H1 (cell line): ENCODE measurements at regions not wholly inside any gene's neighbourhood (a gene's known extent, or its start where the extent isn't known, plus 50 kb on each side); places are given as distances from the start of the nearest gene placed in this dataset.

Experiments
- CTCF ChIA-PET: fragments of 300-600 bp; sonication (Branson Sonifier 250); formaldehyde crosslinking; loops from one replicate; lab custom pipeline; 2021; ENCODE audit not compliant: partially characterized antibody; lab: Charles Lee
- POLR2A ChIA-PET: fragments of 300-600 bp; sonication (Branson Sonifier 250); formaldehyde crosslinking; loops from one replicate; lab custom pipeline; 2021; ENCODE audit warnings: inconsistent platforms; ENCODE audit not compliant: partially characterized antibody; lab: Charles Lee
- DNase-seq, 2 experiments: peaks; one replicate each; pipeline versions ENCODE4 v3.0.0 to v3.0.0-alpha.2; 2010 to 2022; ENCODE audit warnings: low spot score in 2 of 2, low read depth in 1 of 2, mixed read lengths in 1 of 2
- FAIRE-seq: peaks from 2 replicates; lab custom pipeline; 2011; peaks lifted over from hg19 to GRCh38; lab: Jason Lieb, UNC
- H2AFZ ChIP-seq: 2 replicates; pipeline ENCODE4 v1.8.1; 2012; ENCODE audit warnings: low read length, inconsistent platforms
- H2AK5ac ChIP-seq: 2 replicates; pipeline ENCODE4 v1.6.1; 2013; ENCODE audit warnings: low read depth, low read length
- H2BK120ac ChIP-seq: replicated peaks from 2 replicates; pipeline ENCODE3; 2013; ENCODE audit warnings: low read depth, low read length, inconsistent platforms
- H2BK12ac ChIP-seq: 2 replicates; pipeline ENCODE4 v1.6.1; 2013; ENCODE audit warnings: low read depth, low read length
- H2BK15ac ChIP-seq: 2 replicates; pipeline ENCODE4 v1.6.1; 2013; ENCODE audit warnings: low read length
- H2BK20ac ChIP-seq: 2 replicates; pipeline ENCODE4 v1.6.1; 2013; ENCODE audit warnings: low read length
- H2BK5ac ChIP-seq: 2 replicates; pipeline ENCODE4 v1.6.1; 2013; ENCODE audit warnings: low read depth, low read length
- H3K14ac ChIP-seq: 2 replicates; pipeline ENCODE4 v1.6.1; 2013; ENCODE audit warnings: inconsistent platforms; ENCODE audit not compliant: insufficient read length
- H3K18ac ChIP-seq: 2 replicates; pipeline ENCODE4 v1.6.1; 2013; ENCODE audit warnings: low read length; ENCODE audit errors: extremely low read depth
- H3K23ac ChIP-seq: 2 replicates; pipeline ENCODE4 v1.6.1; 2013; ENCODE audit warnings: inconsistent platforms; ENCODE audit not compliant: insufficient read length
- H3K23me2 ChIP-seq: 2 replicates; pipeline ENCODE4 v1.6.1; 2013; ENCODE audit warnings: low read depth, low read length
- H3K27ac ChIP-seq: 2 replicates; pipeline ENCODE4 v1.6.1; 2011; ENCODE audit warnings: low read depth, low read length, inconsistent platforms
- H3K27me3 ChIP-seq, 4 experiments: replicated peaks in 1 of 4; 1 replicate in 1 of 4; 2 replicates in 3 of 4; pipeline versions ENCODE4 v1.6.1 to v1.8.1; 2011 to 2013; ENCODE audit warnings: low read length in 3 of 4, mild to moderate bottlenecking in 3 of 4, inconsistent platforms in 2 of 4, mixed read lengths in 2 of 4, moderate library complexity in 1 of 4; ENCODE audit not compliant: control insufficient read depth in 3 of 4, insufficient read depth in 3 of 4; ENCODE audit errors: extremely low read depth in 1 of 4
- H3K36me3 ChIP-seq, 4 experiments: 2 replicates each; pipeline versions ENCODE4 v1.6.1 to v1.8.1; 2011 to 2013; ENCODE audit warnings: mild to moderate bottlenecking in 4 of 4, low read length in 3 of 4, moderate library complexity in 2 of 4, control low read depth in 1 of 4, inconsistent platforms in 1 of 4; ENCODE audit not compliant: insufficient read depth in 4 of 4, control insufficient read depth in 2 of 4
- H3K4ac ChIP-seq: replicated peaks from 2 replicates; pipeline ENCODE3; 2013; ENCODE audit warnings: low read length, low read depth, mixed read lengths, inconsistent platforms; ENCODE audit not compliant: insufficient read length
- H3K4me1 ChIP-seq, 4 experiments: replicated peaks in 1 of 4; 1 replicate in 1 of 4; 2 replicates in 3 of 4; pipeline versions ENCODE4 v1.6.1 to v1.8.1; 2011 to 2013; ENCODE audit warnings: low read length in 3 of 4, inconsistent platforms in 2 of 4, mixed read lengths in 1 of 4; ENCODE audit not compliant: insufficient read depth in 4 of 4, control insufficient read depth in 3 of 4
- H3K4me2 ChIP-seq, 2 experiments: 2 replicates each; pipeline versions ENCODE4 v1.6.1 to v1.8.1; 2011 to 2013; ENCODE audit warnings: low read depth in 2 of 2, low read length in 2 of 2, control low read depth in 1 of 2, inconsistent platforms in 1 of 2, mild to moderate bottlenecking in 1 of 2; ENCODE audit not compliant: insufficient read depth in 1 of 2
- H3K4me3 ChIP-seq, 4 experiments: fragments of 200-600, 300-600 bp in 1 of 4; sonication (generic), shearing (Covaris generic), sonication (Bioruptor Twin) in 1 of 4; 2 replicates each; pipeline versions ENCODE4 v1.5.1 to v1.8.1; 2011 to 2016; ENCODE audit warnings: low read length in 4 of 4, low read depth in 3 of 4, control low read depth in 2 of 4, inconsistent platforms in 2 of 4, mild to moderate bottlenecking in 2 of 4, mixed read lengths in 1 of 4, moderate library complexity in 1 of 4; ENCODE audit not compliant: insufficient read depth in 2 of 4; ENCODE audit errors: extremely low read depth in 1 of 4
- H3K56ac ChIP-seq: replicated peaks from 2 replicates; pipeline ENCODE3; 2013; ENCODE audit warnings: low read depth, mild to moderate bottlenecking, mixed read lengths, low read length, inconsistent platforms; ENCODE audit not compliant: insufficient read length
- H3K79me1 ChIP-seq: 2 replicates; pipeline ENCODE4 v1.6.1; 2013; ENCODE audit warnings: low read depth, low read length, control low read depth
- H3K79me2 ChIP-seq, 2 experiments: 2 replicates each; pipeline versions ENCODE4 v1.6.1 to v1.8.1; 2012 to 2013; ENCODE audit warnings: low read length in 2 of 2, mild to moderate bottlenecking in 2 of 2, inconsistent platforms in 1 of 2; ENCODE audit not compliant: insufficient read depth in 2 of 2, control insufficient read depth in 1 of 2
- H3K9ac ChIP-seq, 4 experiments: replicated peaks in 1 of 4; 1 replicate in 1 of 4; 2 replicates in 3 of 4; pipeline versions ENCODE4 v1.6.1 to v1.8.1; 2011 to 2013; ENCODE audit warnings: low read depth in 3 of 4, low read length in 3 of 4, control low read depth in 2 of 4, mild to moderate bottlenecking in 2 of 4, moderate library complexity in 2 of 4, inconsistent platforms in 1 of 4; ENCODE audit errors: extremely low read depth in 1 of 4
- H3K9me3 ChIP-seq, 2 experiments: 2 replicates each; pipeline versions ENCODE4 v1.6.1 to v1.8.1; 2012 to 2013; ENCODE audit warnings: mild to moderate bottlenecking in 2 of 2, moderate library complexity in 2 of 2, control low read depth in 1 of 2, inconsistent platforms in 1 of 2, low read depth in 1 of 2, low read length in 1 of 2, mixed read lengths in 1 of 2; ENCODE audit not compliant: insufficient read depth in 2 of 2
- H4K20me1 ChIP-seq, 2 experiments: replicated peaks in 1 of 2; 2 replicates each; pipeline versions ENCODE3 to v1.8.1; 2011 to 2013; ENCODE audit warnings: inconsistent platforms in 2 of 2, low read length in 2 of 2, mild to moderate bottlenecking in 1 of 2; ENCODE audit not compliant: insufficient read depth in 2 of 2, control insufficient read depth in 1 of 2
- H4K5ac ChIP-seq: 2 replicates; pipeline ENCODE4 v1.6.1; 2013; ENCODE audit warnings: low read length, low read depth, mixed read lengths, inconsistent platforms; ENCODE audit not compliant: insufficient read length
- H4K8ac ChIP-seq: 2 replicates; pipeline ENCODE4 v1.8.0; 2013; ENCODE audit warnings: mild to moderate bottlenecking, moderate library complexity, low read length, inconsistent platforms; ENCODE audit not compliant: insufficient read depth; ENCODE audit errors: extremely low read depth
- H4K91ac ChIP-seq: replicated peaks from 2 replicates; pipeline ENCODE3; 2013; ENCODE audit warnings: low read length, mixed read lengths, inconsistent platforms; ENCODE audit not compliant: insufficient read length
- BRCA1 ChIP-seq: IDR thresholded peaks from 2 replicates; pipeline ENCODE4 v1.6.1; 2012; ENCODE audit warnings: low read depth, low read length, improper control_type of control experiment
- CHD1 ChIP-seq: IDR thresholded peaks from 2 replicates; pipeline ENCODE4 v1.6.1; 2012; ENCODE audit warnings: low read depth, low read length, improper control_type of control experiment
- GABPA ChIP-seq: IDR thresholded peaks from 2 replicates; pipeline ENCODE4 v1.6.1; 2011; ENCODE audit warnings: mild to moderate bottlenecking, low read length, moderate library complexity, borderline replicate concordance; ENCODE audit not compliant: insufficient read depth
- GTF2F1 ChIP-seq: IDR thresholded peaks from 2 replicates; pipeline ENCODE4 v1.6.1; 2012; ENCODE audit warnings: low read depth, low read length, improper control_type of control experiment, borderline replicate concordance
- JUND ChIP-seq: IDR thresholded peaks from 2 replicates; pipeline ENCODE4 v1.6.1; 2011; ENCODE audit warnings: mild to moderate bottlenecking, improper control_type of control experiment, low read length
- MAX ChIP-seq: IDR thresholded peaks from 2 replicates; pipeline ENCODE4 v1.6.1; 2012; ENCODE audit warnings: inconsistent platforms
- NRF1 ChIP-seq: IDR thresholded peaks from 2 replicates; pipeline ENCODE4 v1.6.1; 2011; ENCODE audit warnings: mild to moderate bottlenecking, low read depth, low read length, improper control_type of control experiment
- POLR2AphosphoS5 ChIP-seq: IDR thresholded peaks from 2 replicates; pipeline ENCODE4 v1.6.1; 2011; ENCODE audit warnings: low read depth, low read length
- SAP30 ChIP-seq: fragments of 300-600 bp; sonication (generic); IDR thresholded peaks from 2 replicates; pipeline ENCODE4 v1.7.1; 2012; ENCODE audit warnings: low read length, moderate library complexity, mild to moderate bottlenecking, inconsistent platforms; ENCODE audit not compliant: insufficient read depth, insufficient replicate concordance
- SP1 ChIP-seq: IDR thresholded peaks from 2 replicates; pipeline ENCODE4 v1.6.1; 2011; ENCODE audit warnings: low read depth, low read length
- SP4 ChIP-seq: IDR thresholded peaks from 2 replicates; pipeline ENCODE4 v1.6.1; 2012; ENCODE audit warnings: low read length, inconsistent platforms
- TAF1 ChIP-seq: IDR thresholded peaks from 2 replicates; pipeline ENCODE4 v1.6.1; 2011; ENCODE audit warnings: mild to moderate bottlenecking, low read depth, low read length
- TEAD4 ChIP-seq: IDR thresholded peaks from 2 replicates; pipeline ENCODE4 v1.6.1; 2012; ENCODE audit warnings: low read depth, low read length, inconsistent platforms, mixed read lengths
- WGBS, 2 experiments: shearing (Covaris generic) in 1 of 2; methylation state at CpG; one replicate each; pipeline versions ENCODE4 v1.1.6 to v1.1.7; 2013 to 2015; ENCODE audit warnings: low lambda C conversion rate in 2 of 2, mixed read lengths in 2 of 2, inconsistent platforms in 1 of 2, low coverage in 1 of 2, missing lambda C conversion rate in 1 of 2; ENCODE audit not compliant: insufficient replicate concordance in 2 of 2, insufficient coverage in 1 of 2, insufficient read length in 1 of 2; ENCODE audit errors: extremely low coverage in 1 of 2, missing lambda C conversion rate in 1 of 2; 5-methylcytosine and 5-hydroxymethylcytosine counted together
- TF ChIP-seq, protein P1 (sequence below): IDR thresholded peaks from 2 replicates; pipeline ENCODE4 v1.6.1; 2012; ENCODE audit warnings: low read length, inconsistent platforms

DNA sequence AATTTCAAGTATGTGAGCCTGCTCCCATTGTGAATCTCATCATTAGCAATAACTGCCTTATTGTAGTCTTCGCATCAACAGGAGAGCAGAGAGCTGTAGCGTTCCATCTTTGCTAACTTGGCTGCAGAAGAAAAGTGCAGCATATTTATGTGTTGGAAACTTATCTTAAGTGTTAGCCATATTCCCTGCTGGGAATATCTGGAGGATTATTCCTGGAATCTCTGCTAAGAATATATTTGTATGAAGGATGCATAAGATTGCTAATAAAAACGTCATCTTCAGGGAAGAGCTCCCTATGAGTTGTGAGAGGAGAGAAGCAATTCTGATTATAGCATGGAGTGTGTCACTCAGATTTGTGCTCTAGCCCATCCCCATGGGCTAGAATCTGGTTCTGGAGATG lies 115.1 kb upstream of the REG3G start:
- no peak overlapping the region for H2AFZ ChIP-seq
- FAIRE-seq (no peak), DNase-seq (no peak)
- H4K8ac ChIP-seq: no peak overlapping the region
- H3K4me2 ChIP-seq: no peak overlapping the region
- H2BK15ac ChIP-seq: no peak overlapping the region
- no peak overlapping the region for H3K14ac ChIP-seq
- H3K4ac ChIP-seq: no peak overlapping the region
- no peaks in the 10 kb centered on the region for H3K9me3 ChIP-seq
- no peak overlapping the region for H2BK12ac ChIP-seq
- ChIA-PET CTCF (interaction anchor here (0.7 to 2.1 kb wide), 5 partner anchors 9 to 559 kb away, joined by 3 to 7 read pairs (median 3); no protein-coding TSS in a partner anchor), POLR2A (no interaction called here)
- H3K56ac ChIP-seq: no peak overlapping the region
- H3K27ac ChIP-seq: no peak overlapping the region
- no peak overlapping the region for H3K23ac ChIP-seq
- H2AK5ac ChIP-seq: no peak overlapping the region
- no peaks in the 10 kb centered on the region for H3K79me1 ChIP-seq
- H4K5ac ChIP-seq: no peak overlapping the region
- H3K4me1 ChIP-seq: peaks cover 0 to 6% (median 0%) of the 10 kb centered on the region in 4 experiments; a peak in 1 of 7 replicates
- no peak overlapping the region for H2BK120ac ChIP-seq
- no peaks in the 10 kb centered on the region for H3K36me3 ChIP-seq
- WGBS, 2 experiments: 90% methylated on average over 3 of the region's 3 CpGs; no CpG with 5 or more reads in 1 of the 2 experiments
- no peaks in the 10 kb centered on the region; the same call in 1 of the 2 replicates for H3K23me2 ChIP-seq
- H3K18ac ChIP-seq: no peak overlapping the region
- no peaks in the 10 kb centered on the region for H3K79me2 ChIP-seq
- no peak overlapping the region for H3K4me3 ChIP-seq
- no peak overlapping the region for H2BK20ac ChIP-seq
- no peak overlapping the region for H3K9ac ChIP-seq
- no peaks in the 10 kb centered on the region for H3K27me3 ChIP-seq
- H4K20me1 ChIP-seq: no peaks in the 10 kb centered on the region
- H2BK5ac ChIP-seq: no peak overlapping the region
- no peak overlapping the region for H4K91ac ChIP-seq
- TF ChIP-seq SAP30 (no peak), CHD1 (no peak), SP1 (no peak), BRCA1 (no peak), SP4 (no peak), MAX (no peak), GABPA (no peak), TEAD4 (no peak), JUND (no peak), NRF1 (no peak), GTF2F1 (no peak), TAF1 (no peak), POLR2AphosphoS5 (no peak)
- TF ChIP-seq, protein P1, sequence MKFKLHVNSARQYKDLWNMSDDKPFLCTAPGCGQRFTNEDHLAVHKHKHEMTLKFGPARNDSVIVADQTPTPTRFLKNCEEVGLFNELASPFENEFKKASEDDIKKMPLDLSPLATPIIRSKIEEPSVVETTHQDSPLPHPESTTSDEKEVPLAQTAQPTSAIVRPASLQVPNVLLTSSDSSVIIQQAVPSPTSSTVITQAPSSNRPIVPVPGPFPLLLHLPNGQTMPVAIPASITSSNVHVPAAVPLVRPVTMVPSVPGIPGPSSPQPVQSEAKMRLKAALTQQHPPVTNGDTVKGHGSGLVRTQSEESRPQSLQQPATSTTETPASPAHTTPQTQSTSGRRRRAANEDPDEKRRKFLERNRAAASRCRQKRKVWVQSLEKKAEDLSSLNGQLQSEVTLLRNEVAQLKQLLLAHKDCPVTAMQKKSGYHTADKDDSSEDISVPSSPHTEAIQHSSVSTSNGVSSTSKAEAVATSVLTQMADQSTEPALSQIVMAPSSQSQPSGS: no peak
